HG03025 (cell line): ENCODE measurements at regions not wholly inside any gene's neighbourhood (a gene's known extent, or its start where the extent isn't known, plus 50 kb on each side); places are given as distances from the start of the nearest gene placed in this dataset.
"Not testable (repeated sequence)": the region's sequence is repeated elsewhere in the genome, so short reads cannot be mapped to it uniquely, and the experiment has no call there.

Experiments
- ATAC-seq: cut with Tn5 transposase; IDR thresholded peaks from one replicate; pipeline ENCODE4 v1.9.1; 2021; ENCODE audit warnings: mild to moderate bottlenecking, moderate library complexity; ENCODE audit not compliant: unreplicated experiment, low FRiP score

GRCh38 chr13:86409466-86410241 lies 610.4 kb upstream of the SLITRK6 start:
- no peak for ATAC-seq

DNA sequence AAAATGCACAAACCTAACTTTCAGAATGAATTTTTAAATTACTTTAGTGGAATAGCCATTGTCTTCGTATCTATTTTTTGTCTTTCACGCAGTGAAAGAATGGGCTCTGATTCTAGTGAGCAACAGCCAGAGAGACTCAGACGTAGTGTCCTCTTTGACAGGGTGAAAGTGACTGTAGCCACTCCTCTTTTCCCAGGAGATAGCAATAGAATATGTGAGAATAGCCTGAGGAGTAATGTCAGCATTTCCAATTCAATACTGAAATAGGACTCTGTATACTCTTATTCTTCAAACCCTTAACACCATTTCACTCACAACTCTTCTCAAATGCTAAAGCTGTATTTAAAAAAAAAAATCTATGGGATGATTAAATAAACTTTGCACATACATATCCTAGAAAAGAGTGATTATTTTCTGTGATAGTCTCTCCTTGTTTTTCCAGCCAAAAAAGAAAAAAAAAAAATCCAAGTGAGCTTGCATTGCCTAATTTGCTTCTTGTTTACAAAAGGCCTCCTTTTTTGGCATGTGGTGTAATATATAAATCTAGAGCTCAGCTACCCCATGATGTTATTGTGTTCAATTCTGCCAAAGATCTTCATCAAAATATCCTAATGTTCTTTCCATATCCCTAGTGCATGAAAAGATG lies 626.1 kb upstream of the SLITRK6 start:
- ATAC-seq: no peak

DNA sequence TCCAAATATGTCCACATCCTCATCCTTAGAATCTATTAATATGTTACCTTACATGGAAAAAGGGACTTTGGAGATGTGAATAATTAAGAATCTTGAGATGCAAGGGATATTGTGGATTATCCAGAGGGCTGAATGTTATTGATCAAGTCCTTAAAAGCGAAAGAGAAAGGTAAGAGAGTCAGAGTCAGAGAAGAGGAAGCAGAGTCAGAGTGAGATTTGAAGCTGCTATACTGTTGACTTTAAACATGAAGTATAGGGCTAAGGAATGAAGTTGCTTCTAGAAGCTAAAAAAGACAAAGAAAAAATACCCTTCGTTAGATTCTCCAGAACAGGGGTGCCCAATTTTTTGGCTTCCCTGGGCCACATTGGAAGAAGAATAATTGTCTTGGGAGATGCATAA lies 627.2 kb upstream of the SLITRK6 start:
- ATAC-seq: no peak

DNA sequence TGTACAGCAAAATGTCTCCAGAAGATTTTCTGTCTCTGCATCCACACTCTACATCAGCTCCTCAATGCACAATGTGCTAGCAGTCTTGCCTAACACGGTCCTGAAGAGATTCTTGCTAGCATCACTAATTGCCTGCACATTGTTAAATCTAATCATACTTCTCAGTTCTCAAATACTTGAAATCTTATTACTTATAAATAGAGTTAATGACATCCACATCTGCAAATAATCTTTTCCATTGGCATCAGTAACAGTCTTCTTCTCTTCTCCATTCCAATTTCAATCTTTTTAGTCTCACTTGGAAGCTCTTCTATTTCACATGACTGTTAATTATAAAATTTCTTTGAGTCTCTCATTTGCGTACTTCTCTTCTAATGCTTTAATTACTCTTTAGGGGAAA lies 630.5 kb upstream of the SLITRK6 start:
- ATAC-seq: no peak

- ATAC-seq: no peak
Observed at GRCh38 chr13:86438034-86438433, 638.8 kb upstream of the SLITRK6 start.

DNA sequence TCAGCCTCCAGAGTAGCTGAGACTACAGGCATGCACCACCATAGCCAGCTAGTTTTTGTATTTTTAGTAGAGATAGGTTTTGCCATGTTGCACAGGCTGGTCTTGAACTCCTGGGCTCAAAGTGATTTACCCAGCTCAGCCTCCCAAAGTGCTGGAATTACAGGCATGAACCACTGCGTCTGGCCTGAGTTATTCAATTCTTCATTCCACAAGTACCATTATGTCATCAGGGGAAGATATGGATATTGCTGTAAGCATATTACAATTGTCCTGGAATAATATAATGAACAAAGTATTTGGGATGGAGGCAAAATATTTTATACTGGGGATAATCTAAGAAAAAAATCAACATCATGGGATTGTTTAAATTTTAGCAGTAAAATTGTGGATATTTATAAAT lies 646.0 kb upstream of the SLITRK6 start:
- no peak for ATAC-seq

DNA sequence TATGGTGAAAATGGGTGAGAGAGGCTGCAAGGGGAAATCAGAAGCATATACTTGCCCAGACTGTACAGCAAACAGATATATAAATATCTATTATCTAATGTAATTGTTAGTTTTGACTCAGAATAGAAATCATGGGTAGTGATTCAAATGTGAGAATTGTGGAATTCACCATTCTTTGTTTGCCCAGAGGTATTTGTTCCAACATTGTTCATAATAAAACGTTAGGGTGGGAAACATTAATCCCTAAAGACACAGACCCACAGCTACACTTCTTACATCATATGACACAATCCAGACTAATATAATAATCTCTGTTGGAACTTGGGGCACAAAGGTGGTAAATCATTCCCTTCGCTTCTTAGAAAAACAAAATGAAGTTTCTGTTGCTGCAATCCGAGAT lies 646.5 kb upstream of the SLITRK6 start:
- no peak for ATAC-seq

DNA sequence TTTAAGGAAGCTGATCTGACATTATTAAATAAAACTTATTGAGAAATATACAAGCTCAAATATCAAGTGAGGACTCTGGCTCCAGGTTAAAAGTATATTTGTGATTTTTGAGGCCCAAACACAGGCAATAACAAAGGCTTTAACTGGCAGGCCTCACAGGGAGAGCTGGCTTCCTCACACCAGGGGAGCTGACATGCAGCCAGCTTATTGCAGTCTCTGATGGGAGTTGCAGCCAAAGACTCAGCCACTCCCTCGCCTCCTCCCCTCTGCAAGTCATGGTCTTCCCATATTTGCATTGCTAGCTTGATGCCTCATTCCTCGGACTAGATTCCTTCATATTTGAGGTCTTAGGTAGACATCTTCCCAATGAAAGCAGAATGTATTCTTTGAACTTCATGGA lies 647.1 kb upstream of the SLITRK6 start:
- no peak for ATAC-seq

GRCh38 chr13:86447479-86447878 lies 648.3 kb upstream of the SLITRK6 start:
- no peak for ATAC-seq

- no peak for ATAC-seq
Observed at GRCh38 chr13:86462011-86462410, 662.8 kb upstream of the SLITRK6 start.

GRCh38 chr13:86464193-86464592 lies 665.0 kb upstream of the SLITRK6 start:
- no peak for ATAC-seq

- no peak for ATAC-seq
Observed at GRCh38 chr13:86474971-86475370, 675.8 kb upstream of the SLITRK6 start.

DNA sequence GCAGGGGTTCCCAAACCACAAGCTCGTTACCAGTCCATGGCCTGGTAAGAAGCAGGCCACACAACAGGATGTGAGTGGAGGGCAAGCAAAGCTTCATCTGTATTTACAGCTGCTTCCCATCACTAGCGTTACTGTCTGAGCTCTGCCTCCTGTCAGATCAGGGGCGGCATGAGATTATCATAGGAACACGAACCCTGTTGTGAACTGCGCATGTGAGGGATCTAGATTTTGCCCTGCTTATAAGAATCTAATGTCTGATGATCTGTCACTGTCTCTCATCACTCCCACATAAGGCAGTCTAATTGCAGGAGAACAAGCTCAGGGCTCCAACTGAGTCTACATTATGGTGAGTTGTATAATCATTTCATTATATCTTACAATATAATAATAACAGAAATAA lies 677.4 kb upstream of the SLITRK6 start:
- ATAC-seq: no peak

DNA sequence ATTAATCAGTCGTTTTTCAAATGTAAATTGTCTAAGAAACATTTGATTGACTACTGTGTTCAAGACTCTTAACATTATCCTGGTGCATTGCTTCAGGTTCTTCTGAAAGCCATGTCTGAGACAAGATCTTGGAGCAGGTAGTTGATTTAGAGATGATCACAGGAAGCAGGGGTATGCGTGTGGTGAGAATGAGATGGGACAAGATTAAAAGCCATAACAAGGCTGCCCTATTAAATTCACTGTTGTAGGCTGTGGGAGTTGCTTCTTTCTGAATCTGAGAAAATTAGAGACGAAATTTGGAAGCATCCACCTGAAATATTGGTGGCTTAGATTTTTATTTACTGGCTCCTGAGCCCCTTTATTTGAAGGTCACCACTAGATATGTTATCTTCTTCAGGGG lies 687.4 kb upstream of the SLITRK6 start:
- no peak for ATAC-seq

DNA sequence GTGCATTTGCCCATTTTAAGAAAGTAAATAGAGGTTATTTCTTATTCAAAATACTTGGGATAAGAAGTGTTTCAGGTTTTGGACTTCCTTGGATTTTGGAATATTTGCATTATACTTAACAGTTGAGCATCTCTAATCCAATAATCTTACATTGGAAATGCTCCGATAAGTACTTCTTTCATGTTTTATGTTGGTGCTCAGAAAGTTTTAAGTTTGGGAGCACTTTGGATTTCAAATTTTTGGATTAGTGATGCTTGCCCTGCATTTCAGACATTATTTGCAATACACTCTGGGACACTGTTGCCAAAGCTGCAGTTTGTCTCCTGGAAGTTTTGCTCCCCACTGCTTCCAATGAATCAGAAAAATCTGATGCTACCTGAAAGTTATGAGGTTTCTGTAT lies 691.9 kb upstream of the SLITRK6 start:
- ATAC-seq: no peak

DNA sequence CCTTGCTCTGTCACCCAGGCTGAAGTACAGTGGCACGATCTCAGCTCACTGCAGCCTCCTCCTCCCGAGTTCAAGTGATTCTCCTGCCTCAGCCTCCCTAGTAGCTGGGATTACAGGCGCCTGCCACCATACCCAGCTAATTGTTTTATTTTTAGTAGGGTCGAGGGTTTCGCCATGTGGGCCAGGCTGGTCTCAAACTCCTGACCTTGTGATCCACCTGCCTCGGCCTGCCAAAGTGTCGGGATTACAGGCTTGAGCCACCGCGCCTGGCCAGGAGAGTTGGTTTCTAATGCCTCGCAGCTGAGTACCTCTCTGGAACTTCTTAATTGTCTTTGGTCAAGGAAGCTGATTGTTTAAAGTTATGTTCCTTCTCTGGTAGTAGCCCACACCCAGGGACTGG lies 702.7 kb upstream of the SLITRK6 start:
- not testable (repeated sequence) for ATAC-seq

- no peak for ATAC-seq
Observed at GRCh38 chr13:86510792-86511191, 711.6 kb upstream of the SLITRK6 start.

DNA sequence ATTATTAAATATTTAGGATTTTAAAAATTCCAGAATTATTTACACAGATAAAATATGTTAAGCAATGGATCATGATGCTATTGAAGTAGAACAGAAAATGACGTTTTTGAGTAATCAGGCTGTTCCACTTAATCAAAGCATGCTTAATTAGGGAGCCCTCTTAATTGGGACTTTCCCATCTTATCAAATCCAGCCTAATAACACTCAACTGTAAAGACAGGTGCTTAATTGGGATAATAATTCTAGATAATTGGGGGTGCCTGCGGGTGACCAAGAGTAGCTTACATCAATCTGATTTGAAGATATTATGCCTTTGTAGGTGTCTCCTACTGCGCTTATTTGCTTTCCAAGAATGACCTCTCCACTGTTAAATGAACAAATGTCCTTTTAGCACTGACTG lies 742.2 kb upstream of the SLITRK6 start:
- no peak for ATAC-seq

DNA sequence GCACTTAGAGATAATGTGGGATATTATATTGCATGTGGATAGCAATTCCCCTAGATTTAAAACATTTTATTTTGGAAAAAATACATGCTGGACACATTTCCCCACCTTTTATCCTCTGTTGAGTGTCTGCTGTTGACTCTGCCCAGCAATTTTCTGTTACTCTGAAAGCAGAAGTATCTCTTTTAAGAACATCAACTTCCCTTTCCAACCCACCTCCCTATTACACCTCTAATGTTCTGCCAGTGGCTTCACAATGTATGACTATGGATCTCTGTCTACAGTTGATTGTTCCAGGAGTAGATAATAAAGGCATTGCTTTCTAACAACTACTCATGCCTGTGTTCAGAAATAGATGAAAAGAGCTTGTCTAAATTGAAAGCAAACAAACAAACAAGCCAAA lies 754.8 kb upstream of the SLITRK6 start:
- ATAC-seq: no peak

DNA sequence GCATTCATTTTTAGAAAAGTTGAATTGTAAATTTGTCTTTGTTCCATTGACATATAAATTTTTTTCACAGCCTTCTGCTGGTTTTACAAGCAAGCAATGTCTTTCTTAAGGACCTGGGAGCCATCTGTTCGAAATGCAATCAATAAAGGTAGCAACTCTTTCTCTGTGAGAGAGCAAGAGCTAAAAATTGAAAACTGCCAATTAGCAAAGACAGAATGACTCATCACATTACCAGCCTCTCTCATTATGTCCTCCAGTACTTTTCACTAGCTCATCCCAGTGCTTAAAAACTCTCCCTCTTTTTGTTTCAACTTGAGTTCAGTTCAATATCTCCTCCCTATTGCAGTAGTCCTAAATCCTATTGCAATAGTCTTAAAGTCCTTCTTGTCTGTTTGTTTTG lies 760.7 kb upstream of the SLITRK6 start:
- no peak for ATAC-seq

DNA sequence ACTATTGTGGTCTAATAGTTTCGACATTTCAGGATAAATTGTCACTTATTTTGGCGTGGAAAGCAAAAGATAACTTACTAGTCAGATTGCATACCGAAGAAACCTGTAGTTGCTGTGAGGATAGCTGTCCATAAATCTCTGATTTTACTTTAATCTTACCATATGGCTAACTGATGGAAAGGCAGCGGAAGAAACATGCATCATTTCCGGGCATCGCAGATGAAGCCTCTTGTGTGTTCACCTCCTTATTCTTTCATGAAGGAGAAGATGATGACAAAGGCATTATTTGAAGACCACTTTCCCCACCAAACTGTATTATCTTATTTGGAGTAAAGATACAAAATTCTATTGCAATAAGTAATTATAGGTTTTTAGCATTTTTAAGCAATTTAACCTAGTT lies 763.6 kb upstream of the SLITRK6 start:
- no peak for ATAC-seq

DNA sequence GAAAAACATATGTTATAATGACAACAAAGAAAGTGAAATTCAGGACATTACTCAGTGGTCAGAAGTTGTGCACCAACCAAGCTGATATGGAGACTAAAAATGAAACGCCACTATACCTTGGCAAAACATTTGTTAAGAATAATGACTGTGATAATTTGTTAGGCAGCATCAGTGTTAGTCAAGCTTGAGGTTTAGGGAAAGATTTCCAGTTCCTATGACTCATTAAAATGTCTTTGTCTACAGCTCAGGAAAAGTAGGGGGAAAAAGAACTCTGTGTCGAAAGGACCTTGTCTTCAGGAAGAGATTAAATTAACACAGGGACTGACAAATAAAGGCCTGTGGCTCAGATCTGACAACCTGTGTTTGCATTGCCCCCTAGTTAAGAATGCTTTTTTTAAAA lies 764.1 kb upstream of the SLITRK6 start:
- no peak for ATAC-seq
